ENCODE measurements at regions not wholly inside any gene's neighbourhood (a gene's known extent, or its start where the extent isn't known, plus 50 kb on each side); places are given as distances from the start of the nearest gene placed in this dataset.

- DNase-seq (ENCODE audit: low spot score) = no peak
- TF ChIP-seq, protein P1, sequence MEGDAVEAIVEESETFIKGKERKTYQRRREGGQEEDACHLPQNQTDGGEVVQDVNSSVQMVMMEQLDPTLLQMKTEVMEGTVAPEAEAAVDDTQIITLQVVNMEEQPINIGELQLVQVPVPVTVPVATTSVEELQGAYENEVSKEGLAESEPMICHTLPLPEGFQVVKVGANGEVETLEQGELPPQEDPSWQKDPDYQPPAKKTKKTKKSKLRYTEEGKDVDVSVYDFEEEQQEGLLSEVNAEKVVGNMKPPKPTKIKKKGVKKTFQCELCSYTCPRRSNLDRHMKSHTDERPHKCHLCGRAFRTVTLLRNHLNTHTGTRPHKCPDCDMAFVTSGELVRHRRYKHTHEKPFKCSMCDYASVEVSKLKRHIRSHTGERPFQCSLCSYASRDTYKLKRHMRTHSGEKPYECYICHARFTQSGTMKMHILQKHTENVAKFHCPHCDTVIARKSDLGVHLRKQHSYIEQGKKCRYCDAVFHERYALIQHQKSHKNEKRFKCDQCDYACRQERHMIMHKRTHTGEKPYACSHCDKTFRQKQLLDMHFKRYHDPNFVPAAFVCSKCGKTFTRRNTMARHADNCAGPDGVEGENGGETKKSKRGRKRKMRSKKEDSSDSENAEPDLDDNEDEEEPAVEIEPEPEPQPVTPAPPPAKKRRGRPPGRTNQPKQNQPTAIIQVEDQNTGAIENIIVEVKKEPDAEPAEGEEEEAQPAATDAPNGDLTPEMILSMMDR (IDR thresholded peaks at IDR 0.05; ENCODE audit: extremely low read depth, missing control alignments) = no peak
Measured at GRCh38 chr1:96313216-96313615, 408.4 kb upstream of the PTBP2 start.

GRCh38 chr1:96329121-96329520 lies 392.5 kb upstream of the PTBP2 start:
- TF ChIP-seq, protein P1 (IDR thresholded peaks at IDR 0.05; ENCODE audit: extremely low read depth, missing control alignments) = no peak
- no peak for DNase-seq (ENCODE audit: low spot score)

DNA sequence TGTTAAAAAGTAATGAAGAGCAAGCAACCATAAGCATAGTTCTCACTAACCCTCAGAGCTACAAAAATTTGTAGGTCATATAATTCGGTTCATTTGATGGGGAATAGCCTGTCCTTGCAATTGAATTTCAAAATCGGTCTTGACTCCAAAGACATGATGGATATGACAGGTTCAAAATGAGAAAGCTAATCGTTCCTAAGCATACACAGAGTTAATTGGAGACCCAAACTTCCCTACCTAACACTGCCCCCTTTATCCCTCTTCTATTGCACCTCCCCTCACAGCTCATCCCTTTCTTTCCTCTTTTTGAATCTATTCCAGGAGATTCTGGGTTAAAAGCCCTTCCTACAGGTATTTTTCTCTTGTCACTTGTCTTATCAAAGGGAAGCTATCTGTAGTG lies 390.0 kb upstream of the PTBP2 start:
- DNase-seq (ENCODE audit: low spot score) = no peak
- TF ChIP-seq, protein P1 (IDR thresholded peaks at IDR 0.05; ENCODE audit: extremely low read depth, missing control alignments) = no peak

GRCh38 chr1:96333522-96334235 lies 387.9 kb upstream of the PTBP2 start:
- no peak for DNase-seq (ENCODE audit: low spot score)
- TF ChIP-seq, protein P1 (IDR thresholded peaks at IDR 0.05; ENCODE audit: extremely low read depth, missing control alignments) = no peak

DNA sequence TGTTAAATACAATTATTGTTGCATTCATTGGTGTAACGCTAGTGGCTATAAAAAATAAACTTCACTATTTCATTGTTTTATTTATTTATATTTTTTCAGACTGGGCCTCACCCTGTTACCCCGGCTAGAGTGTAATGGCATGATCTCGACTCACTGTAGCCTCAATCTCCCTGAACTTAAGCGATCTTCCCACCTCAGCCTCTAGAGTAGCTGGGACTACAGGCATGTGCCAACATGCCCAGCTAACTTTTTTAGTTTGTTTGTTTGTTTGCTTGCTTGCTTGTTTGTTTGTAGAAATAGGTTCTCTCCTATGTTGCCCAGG lies 387.4 kb upstream of the PTBP2 start:
- TF ChIP-seq, protein P1 (IDR thresholded peaks at IDR 0.05; ENCODE audit: extremely low read depth, missing control alignments) = no peak
- no peak for DNase-seq (ENCODE audit: low spot score)

- TF ChIP-seq, protein P1 (IDR thresholded peaks at IDR 0.05; ENCODE audit: extremely low read depth, missing control alignments) = no peak
- DNase-seq (ENCODE audit: low spot score) = no peak
Measured at GRCh38 chr1:96338622-96339021, 383.0 kb upstream of the PTBP2 start.

GRCh38 chr1:96340686-96341085 lies 380.9 kb upstream of the PTBP2 start:
- TF ChIP-seq, protein P1 (IDR thresholded peaks at IDR 0.05; ENCODE audit: extremely low read depth, missing control alignments) = no peak
- DNase-seq (ENCODE audit: low spot score) = no peak

Measured in GM20000 (cell line).